GM10248 (cell line): ENCODE measurements at regions not wholly inside any gene's neighbourhood (a gene's known extent, or its start where the extent isn't known, plus 50 kb on each side); places are given as distances from the start of the nearest gene placed in this dataset.

Experiments used
- CTCF ChIA-PET: fragments of 300-600 bp; sonication (Branson Sonifier 250); formaldehyde crosslinking; extraction: SDS; loops from one replicate; lab custom pipeline; 2021; ENCODE audit warnings: antibody characterized with exemption; lab: Yijun Ruan, JAX
- POLR2A ChIA-PET: fragments of 350-650 bp; sonication (Branson Sonifier 250); formaldehyde crosslinking; extraction: SDS; loops from one replicate; lab custom pipeline; 2020; ENCODE audit warnings: antibody characterized with exemption; lab: Yijun Ruan, JAX
- DNase-seq: peaks from one replicate; pipeline ENCODE4 v3.0.0; 2012; ENCODE audit errors: extremely low spot score
- TF ChIP-seq, protein P1 (sequence below): IDR thresholded peaks from 2 replicates; pipeline ENCODE4 v1.5.1; 2012; ENCODE audit warnings: mild to moderate bottlenecking, low read depth; ENCODE audit errors: extremely low read depth, missing control alignments, control extremely low read depth

DNA sequence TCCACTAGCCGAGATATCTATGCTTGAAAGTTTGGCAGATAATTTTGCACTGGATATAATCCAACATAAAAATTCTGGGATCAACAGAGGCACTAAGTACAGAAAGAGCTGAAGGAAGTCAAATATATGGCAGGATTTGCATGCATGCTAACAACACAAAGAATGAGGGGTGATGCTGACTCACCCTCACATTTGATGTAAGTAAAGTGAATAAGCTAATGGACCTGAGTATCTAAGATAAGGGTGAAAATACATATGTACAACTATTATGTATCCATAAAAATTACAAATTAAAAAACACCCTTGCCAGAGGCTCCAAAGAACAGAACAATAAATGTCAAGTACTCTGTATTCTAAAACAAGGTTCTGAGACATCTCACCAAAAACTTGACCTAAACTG is 63.8 kb upstream of the PRDX4 start:
- POLR2A ChIA-PET = no interaction called here
- TF ChIP-seq, protein P1, sequence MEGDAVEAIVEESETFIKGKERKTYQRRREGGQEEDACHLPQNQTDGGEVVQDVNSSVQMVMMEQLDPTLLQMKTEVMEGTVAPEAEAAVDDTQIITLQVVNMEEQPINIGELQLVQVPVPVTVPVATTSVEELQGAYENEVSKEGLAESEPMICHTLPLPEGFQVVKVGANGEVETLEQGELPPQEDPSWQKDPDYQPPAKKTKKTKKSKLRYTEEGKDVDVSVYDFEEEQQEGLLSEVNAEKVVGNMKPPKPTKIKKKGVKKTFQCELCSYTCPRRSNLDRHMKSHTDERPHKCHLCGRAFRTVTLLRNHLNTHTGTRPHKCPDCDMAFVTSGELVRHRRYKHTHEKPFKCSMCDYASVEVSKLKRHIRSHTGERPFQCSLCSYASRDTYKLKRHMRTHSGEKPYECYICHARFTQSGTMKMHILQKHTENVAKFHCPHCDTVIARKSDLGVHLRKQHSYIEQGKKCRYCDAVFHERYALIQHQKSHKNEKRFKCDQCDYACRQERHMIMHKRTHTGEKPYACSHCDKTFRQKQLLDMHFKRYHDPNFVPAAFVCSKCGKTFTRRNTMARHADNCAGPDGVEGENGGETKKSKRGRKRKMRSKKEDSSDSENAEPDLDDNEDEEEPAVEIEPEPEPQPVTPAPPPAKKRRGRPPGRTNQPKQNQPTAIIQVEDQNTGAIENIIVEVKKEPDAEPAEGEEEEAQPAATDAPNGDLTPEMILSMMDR = no peak
- no peak for DNase-seq
- CTCF ChIA-PET = interaction anchor here (1.8 kb wide), 1 partner anchor 13 kb away, joined by 6 read pairs; no protein-coding TSS in a partner anchor

DNA sequence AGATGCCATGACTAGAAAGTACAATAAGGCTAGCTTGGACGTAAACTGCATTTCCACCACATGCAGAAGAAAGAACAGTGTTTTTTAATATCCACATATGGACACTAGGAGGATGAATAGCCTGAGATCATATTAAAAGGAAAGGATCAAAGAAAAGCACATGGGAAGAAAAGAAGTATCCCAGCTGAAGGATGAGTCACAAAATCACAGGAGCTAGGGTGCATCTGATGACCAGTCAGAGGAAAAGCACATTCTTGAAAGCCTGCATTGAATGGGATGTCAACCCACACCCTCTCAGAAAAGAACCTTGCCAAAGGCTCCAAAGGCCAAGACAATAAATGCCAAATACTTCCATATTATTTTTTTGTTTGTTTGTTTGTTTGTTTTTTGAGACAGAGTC is 56.8 kb upstream of the PRDX4 start:
- CTCF ChIA-PET = no interaction called here
- TF ChIP-seq, protein P1 = no peak
- DNase-seq = no peak
- POLR2A ChIA-PET = no interaction called here

DNA sequence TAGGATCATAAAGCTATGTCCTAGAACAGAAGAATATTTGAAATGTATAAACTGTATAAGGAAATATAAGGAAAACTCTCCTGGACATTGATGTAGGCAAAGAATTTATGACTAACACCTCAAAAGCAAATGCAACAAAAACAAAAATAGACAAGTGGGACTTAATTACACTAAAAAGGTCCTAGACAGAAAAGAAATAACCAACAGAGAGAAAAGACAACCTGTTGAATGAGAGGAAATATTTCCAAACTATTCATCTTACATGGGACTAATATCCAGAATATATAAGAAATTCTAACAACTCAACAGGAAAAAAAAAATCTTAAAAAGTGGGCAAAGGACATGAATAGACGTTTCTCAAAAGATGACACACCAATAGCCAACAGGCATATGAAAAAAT is 54.4 kb upstream of the PRDX4 start:
- CTCF ChIA-PET = no interaction called here
- POLR2A ChIA-PET = no interaction called here
- DNase-seq = no peak
- TF ChIP-seq, protein P1 = no peak

DNA sequence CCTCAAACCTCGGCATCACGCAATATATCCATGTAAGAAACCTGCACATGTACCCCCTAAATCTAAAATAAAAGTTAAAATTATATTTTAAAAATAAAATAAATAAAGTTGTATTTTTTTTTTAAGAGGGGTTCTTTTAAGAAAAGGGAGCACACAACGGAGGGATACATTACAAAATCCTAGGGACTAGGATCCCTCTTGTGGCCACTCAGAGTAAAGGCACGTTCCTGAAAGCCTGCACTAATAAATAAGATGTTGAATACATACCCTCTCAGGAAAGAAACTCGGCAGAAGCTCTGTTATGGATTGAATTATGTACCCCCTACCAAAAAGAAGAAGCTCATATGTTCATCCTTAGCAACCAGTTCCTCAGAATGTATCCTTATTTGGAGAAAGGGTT is 50.9 kb upstream of the PRDX4 start:
- DNase-seq = no peak
- ChIA-PET CTCF (interaction anchor here (1.0 to 1.7 kb wide), 4 partner anchors 9 to 20 kb away, joined by 3 to 6 read pairs (median 4); no protein-coding TSS in a partner anchor), POLR2A (no interaction called here)
- TF ChIP-seq, protein P1 = peak; percentile 35
